ENCODE measurements at regions not wholly inside any gene's neighbourhood (a gene's known extent, or its start where the extent isn't known, plus 50 kb on each side); places are given as distances from the start of the nearest gene placed in this dataset.
A peak's percentile ranks its signal among the peaks of the same experiment; 100 is the strongest.

DNA sequence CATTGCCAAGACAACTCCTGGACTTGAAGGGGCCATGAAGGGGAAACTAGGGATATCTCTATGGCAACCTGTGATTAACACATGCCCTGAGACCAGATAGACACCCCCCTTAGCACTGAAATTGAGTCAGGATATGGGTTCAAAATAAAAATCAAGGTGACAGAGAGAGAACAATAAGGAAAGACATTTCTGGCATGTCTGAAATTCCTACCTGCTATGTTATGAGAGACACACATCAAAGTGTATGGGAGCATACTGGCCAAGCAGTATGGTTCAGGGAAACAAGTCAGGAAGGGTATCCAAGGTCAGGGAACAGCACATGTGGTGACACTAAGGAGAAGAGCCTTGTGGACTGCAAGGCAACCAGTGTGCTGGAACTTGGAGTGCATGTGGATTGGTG lies 388.7 kb downstream of the SHQ1 start:
- H3K36me3 ChIP-seq: no peaks in the 10 kb centered on the region

DNA sequence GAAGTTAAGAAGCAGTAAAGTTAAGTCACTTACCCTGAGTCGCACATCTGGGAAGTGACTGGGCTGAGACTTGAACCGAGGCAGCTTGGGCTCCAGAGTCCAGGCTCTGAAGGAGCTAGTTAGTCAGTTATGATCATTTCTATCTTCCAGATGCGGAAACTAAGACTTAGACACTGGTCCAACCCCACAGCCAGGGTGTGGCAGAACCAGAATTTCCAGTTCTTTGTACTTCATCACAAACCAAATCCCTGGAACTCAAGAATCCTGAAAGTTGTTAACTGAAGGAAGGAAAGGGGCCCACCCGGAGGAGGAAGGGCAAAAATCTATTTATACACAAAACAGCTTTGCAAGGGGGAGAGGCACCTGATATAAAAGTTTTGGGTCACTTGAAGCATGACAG lies 389.9 kb downstream of the SHQ1 start:
- no peak overlapping the region for H3K27ac ChIP-seq
- no peak for FAIRE-seq
- peak in 1 of 4 donors; percentile 33 for ATAC-seq
- 56 to 60% methylated on average over 4 of the region's 4 CpGs for whole genome bisulfite sequencing, 2 donors
- intact Hi-C loops (cut with DNase I): no loop called here
- H3K27me3 ChIP-seq: no peaks in the 10 kb centered on the region
- no peaks in the 10 kb centered on the region for H3K9me3 ChIP-seq
- no peaks in the 10 kb centered on the region for H3K4me1 ChIP-seq
- H3K36me3 ChIP-seq: no peaks in the 10 kb centered on the region
- TF ChIP-seq, protein P1, sequence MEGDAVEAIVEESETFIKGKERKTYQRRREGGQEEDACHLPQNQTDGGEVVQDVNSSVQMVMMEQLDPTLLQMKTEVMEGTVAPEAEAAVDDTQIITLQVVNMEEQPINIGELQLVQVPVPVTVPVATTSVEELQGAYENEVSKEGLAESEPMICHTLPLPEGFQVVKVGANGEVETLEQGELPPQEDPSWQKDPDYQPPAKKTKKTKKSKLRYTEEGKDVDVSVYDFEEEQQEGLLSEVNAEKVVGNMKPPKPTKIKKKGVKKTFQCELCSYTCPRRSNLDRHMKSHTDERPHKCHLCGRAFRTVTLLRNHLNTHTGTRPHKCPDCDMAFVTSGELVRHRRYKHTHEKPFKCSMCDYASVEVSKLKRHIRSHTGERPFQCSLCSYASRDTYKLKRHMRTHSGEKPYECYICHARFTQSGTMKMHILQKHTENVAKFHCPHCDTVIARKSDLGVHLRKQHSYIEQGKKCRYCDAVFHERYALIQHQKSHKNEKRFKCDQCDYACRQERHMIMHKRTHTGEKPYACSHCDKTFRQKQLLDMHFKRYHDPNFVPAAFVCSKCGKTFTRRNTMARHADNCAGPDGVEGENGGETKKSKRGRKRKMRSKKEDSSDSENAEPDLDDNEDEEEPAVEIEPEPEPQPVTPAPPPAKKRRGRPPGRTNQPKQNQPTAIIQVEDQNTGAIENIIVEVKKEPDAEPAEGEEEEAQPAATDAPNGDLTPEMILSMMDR (IDR thresholded peaks at IDR 0.05): no peak
- H3K4me3 ChIP-seq: no peak overlapping the region
- DNase-seq: no peak

More for the DNA sequence above, 388.7 kb downstream of the SHQ1 start:
- Histone ChIP-seq H3K4me1 (no peaks in the 10 kb centered on the region), H3K9me3 (no peaks in the 10 kb centered on the region), H3K27ac (no peak overlapping the region), H3K4me3 (no peak overlapping the region), H3K27me3 (no peaks in the 10 kb centered on the region)
- DNase-seq (no peak), ATAC-seq (no peak), FAIRE-seq (no peak)
- TF ChIP-seq, protein P1 (IDR thresholded peaks at IDR 0.05): no peak
- intact Hi-C loops (cut with DNase I): no loop called here

DNA sequence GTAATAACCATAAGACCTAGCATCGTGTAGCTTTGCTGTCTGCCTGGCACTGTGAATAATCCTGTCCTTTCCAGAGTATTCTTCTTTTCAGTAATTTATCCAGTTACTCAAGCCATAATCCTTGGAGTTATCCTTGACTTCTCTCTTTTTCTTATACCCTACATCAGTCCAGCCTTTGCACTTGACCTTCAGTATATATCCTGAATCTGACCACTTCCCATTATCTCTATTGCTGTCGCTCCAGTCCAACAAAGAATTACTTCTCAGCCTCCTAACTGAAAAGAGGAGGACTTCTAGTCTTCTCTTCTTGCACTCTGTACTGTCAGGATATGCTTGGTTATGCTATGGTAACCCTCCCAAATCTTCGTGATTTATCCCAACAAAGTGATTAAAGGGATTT lies 393.8 kb downstream of the SHQ1 start:
- Histone ChIP-seq H3K27ac (no peak overlapping the region), H3K4me3 (no peak overlapping the region), H3K36me3 (no peaks in the 10 kb centered on the region), H3K9me3 (no peaks in the 10 kb centered on the region), H3K4me1 (no peaks in the 10 kb centered on the region), H3K27me3 (no peaks in the 10 kb centered on the region)
- intact Hi-C loops (cut with DNase I): no loop called here
- FAIRE-seq (no peak), ATAC-seq (no peak), DNase-seq (no peak)
- 77 to 86% methylated on average over 3 of the region's 3 CpGs for WGBS, 2 donors
- TF ChIP-seq, protein P1 (IDR thresholded peaks at IDR 0.05): no peak

DNA sequence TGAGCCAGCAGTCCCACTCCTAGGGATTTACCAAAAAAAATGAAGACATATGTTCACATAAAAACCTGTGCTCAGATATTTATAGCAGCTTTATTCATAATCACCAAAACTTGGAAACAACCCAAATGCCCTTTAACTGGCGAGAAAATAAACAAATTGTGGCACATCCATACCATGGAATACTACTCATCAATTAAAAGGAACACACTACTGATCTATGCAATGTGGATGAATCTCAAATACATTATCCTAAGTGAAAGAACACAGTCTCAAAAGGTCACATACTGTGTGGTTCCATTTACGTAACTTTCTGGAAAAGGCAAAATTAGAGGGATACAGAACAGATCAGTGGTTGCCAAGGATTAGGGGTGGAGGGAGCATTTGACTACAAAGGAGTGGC lies 394.5 kb downstream of the SHQ1 start:
- DNase-seq (no peak), ATAC-seq (no peak), FAIRE-seq (no peak)
- Histone ChIP-seq H3K4me1 (no peaks in the 10 kb centered on the region), H3K9me3 (no peaks in the 10 kb centered on the region), H3K4me3 (no peak overlapping the region), H3K27me3 (no peaks in the 10 kb centered on the region), H3K27ac (no peak overlapping the region), H3K36me3 (no peaks in the 10 kb centered on the region)
- WGBS, 2 donors: 79 to 80% methylated on average over 2 of the region's 2 CpGs
- intact Hi-C loops (cut with DNase I): no loop called here
- TF ChIP-seq, protein P1 (IDR thresholded peaks at IDR 0.05): no peak

DNA sequence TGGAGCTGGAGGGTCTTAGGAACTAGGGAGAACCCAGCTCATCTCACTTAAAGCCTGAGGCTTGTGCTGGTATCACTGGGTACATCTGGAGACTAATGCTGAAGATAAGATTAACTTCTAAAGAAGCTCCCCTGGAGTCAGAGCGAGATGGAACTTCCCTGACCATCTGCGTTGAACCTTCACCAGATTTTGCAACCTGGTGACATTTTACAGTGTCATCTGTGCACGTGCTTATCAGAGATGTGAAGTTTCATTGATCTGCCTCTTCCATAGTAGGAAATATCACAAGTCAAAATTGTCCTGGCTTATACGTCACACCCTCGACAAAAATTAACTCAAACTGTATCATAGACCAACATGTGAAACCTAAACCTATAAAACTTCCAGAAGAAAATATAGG lies 395.5 kb downstream of the SHQ1 start:
- no peak for DNase-seq
- no peak for FAIRE-seq
- WGBS, 2 donors: 53 to 55% methylated on average over 5 of the region's 5 CpGs
- no peak overlapping the region for H3K27ac ChIP-seq
- no peak overlapping the region for H3K4me3 ChIP-seq
- H3K4me1 ChIP-seq: no peaks in the 10 kb centered on the region
- H3K36me3 ChIP-seq: no peaks in the 10 kb centered on the region
- no peak for ATAC-seq
- intact Hi-C loops (cut with DNase I): no loop called here
- no peaks in the 10 kb centered on the region for H3K27me3 ChIP-seq
- TF ChIP-seq, protein P1 (IDR thresholded peaks at IDR 0.05): no peak
- no peaks in the 10 kb centered on the region for H3K9me3 ChIP-seq
